Calu3 (cell line): ENCODE measurements at regions not wholly inside any gene's neighbourhood (a gene's known extent, or its start where the extent isn't known, plus 50 kb on each side); places are given as distances from the start of the nearest gene placed in this dataset.

ENCODE experiments used
- BruUV-seq: library from RNA; stranded (reverse); fragments of 400-500 nt; replicated peaks from 2 replicates; lab custom pipeline; 2021; lab: Mats Ljungman, UMichigan
- CTCF ChIA-PET: fragments of 300-600 bp; sonication (Branson Sonifier 250); formaldehyde crosslinking; loops from one replicate; lab custom pipeline; 2022; ENCODE audit warnings: antibody characterized with exemption; lab: Charles Lee
- DNase-seq: peaks from one replicate; pipeline ENCODE4 v3.0.0; 2022
- H3K27ac Mint-ChIP-seq: one replicate; pipeline ENCODE4 v1.8.0; 2022; ENCODE audit warnings: mixed read lengths; ENCODE audit not compliant: unreplicated experiment
- H3K27me3 Mint-ChIP-seq: one replicate; pipeline ENCODE4 v1.8.0; 2022; ENCODE audit warnings: mixed read lengths; ENCODE audit not compliant: unreplicated experiment
- H3K36me3 Mint-ChIP-seq: one replicate; pipeline ENCODE4 v1.8.0; 2022; ENCODE audit warnings: mild to moderate bottlenecking, moderate library complexity, mixed read lengths; ENCODE audit not compliant: insufficient read depth, unreplicated experiment
- H3K4me1 Mint-ChIP-seq: one replicate; pipeline ENCODE4 v1.8.0; 2022; ENCODE audit warnings: mild to moderate bottlenecking, low read depth, mixed read lengths; ENCODE audit not compliant: unreplicated experiment
- H3K4me3 Mint-ChIP-seq: one replicate; pipeline ENCODE4 v1.8.0; 2022; ENCODE audit warnings: mild to moderate bottlenecking, low read depth, moderate library complexity, mixed read lengths; ENCODE audit not compliant: unreplicated experiment
- H3K9me3 Mint-ChIP-seq: one replicate; pipeline ENCODE4 v1.8.0; 2022; ENCODE audit warnings: low read depth, mixed read lengths; ENCODE audit not compliant: unreplicated experiment
- CTCF ChIP-seq: fragments of 200-600 bp; IDR thresholded peaks from one replicate; pipeline ENCODE4 v1.8.0; 2022; ENCODE audit warnings: antibody characterized with exemption; ENCODE audit not compliant: unreplicated experiment
- intact Hi-C: fragments of 100-400 bp; cut with micrococcal nuclease; formaldehyde crosslinking; loops from one replicate; pipeline ENCODE4 v1.10.0; 2022; ENCODE audit not compliant: unreplicated experiment

DNA sequence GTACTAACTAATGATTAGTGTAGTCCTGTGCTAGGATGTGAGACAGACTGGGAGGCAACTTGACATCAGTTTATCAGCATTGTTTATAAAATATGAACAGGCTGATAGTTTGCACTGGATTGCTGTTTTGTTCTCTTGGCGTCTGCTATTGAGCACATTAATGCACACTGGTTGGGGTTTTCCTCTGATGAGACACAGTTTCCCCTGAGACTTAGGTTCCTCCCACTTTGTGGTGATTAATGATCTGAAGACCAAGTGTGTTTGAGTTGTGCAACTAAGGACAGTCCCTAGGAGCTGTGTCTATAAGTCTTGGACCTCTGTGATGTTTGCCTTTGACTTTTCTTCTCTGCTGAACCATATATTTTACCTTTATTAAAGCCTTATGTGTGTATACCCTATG is 1015.4 kb downstream of the AMY1C start:
- Mint-ChIP-seq H3K36me3 (no peaks in the 10 kb centered on the region), H3K4me1 (no peaks in the 10 kb centered on the region), H3K27me3 (no peaks in the 10 kb centered on the region), H3K4me3 (no peak overlapping the region), H3K27ac (no peak overlapping the region), H3K9me3 (no peaks in the 10 kb centered on the region)
- intact Hi-C loops: loop anchor here (10.0 kb wide), 1 partner anchor 120 kb away; no protein-coding TSS in a partner anchor
- CTCF ChIA-PET: no interaction called here
- no peak for TF ChIP-seq CTCF
- no peak for DNase-seq
- BruUV-seq: no TSS peak

- H3K36me3 Mint-ChIP-seq: no peaks in the 10 kb centered on the region
- no peak for TF ChIP-seq CTCF
- H3K27me3 Mint-ChIP-seq: no peaks in the 10 kb centered on the region
- no peak overlapping the region for H3K27ac Mint-ChIP-seq
- no peak overlapping the region for H3K4me3 Mint-ChIP-seq
- H3K9me3 Mint-ChIP-seq: no peaks in the 10 kb centered on the region
- intact Hi-C loops: loop anchor here (10.0 kb wide), 1 partner anchor 124 kb away; no protein-coding TSS in a partner anchor
- no peaks in the 10 kb centered on the region for H3K4me1 Mint-ChIP-seq
- no peak for DNase-seq
- BruUV-seq: no TSS peak
- CTCF ChIA-PET: interaction anchor here (1.1 kb wide), 1 partner anchor 120 kb away, joined by 5 read pairs; no protein-coding TSS in a partner anchor
Observed at GRCh38 chr1:104768466-104768865, 1018.8 kb downstream of the AMY1C start.

- intact Hi-C loops: loop anchor here (5.0 to 10.0 kb wide), 2 partner anchors 244 to 1012 kb away; no protein-coding TSS in a partner anchor
- CTCF ChIA-PET: no interaction called here
- Mint-ChIP-seq H3K27me3 (no peaks in the 10 kb centered on the region), H3K27ac (no peak overlapping the region), H3K4me1 (no peaks in the 10 kb centered on the region), H3K9me3 (no peaks in the 10 kb centered on the region), H3K4me3 (no peak overlapping the region), H3K36me3 (no peaks in the 10 kb centered on the region)
- no TSS peak for BruUV-seq
- peak; percentile 32 for DNase-seq
- TF ChIP-seq CTCF: peak; percentile 29
Observed at GRCh38 chr1:104780470-104781078, 1030.9 kb downstream of the AMY1C start.

DNA sequence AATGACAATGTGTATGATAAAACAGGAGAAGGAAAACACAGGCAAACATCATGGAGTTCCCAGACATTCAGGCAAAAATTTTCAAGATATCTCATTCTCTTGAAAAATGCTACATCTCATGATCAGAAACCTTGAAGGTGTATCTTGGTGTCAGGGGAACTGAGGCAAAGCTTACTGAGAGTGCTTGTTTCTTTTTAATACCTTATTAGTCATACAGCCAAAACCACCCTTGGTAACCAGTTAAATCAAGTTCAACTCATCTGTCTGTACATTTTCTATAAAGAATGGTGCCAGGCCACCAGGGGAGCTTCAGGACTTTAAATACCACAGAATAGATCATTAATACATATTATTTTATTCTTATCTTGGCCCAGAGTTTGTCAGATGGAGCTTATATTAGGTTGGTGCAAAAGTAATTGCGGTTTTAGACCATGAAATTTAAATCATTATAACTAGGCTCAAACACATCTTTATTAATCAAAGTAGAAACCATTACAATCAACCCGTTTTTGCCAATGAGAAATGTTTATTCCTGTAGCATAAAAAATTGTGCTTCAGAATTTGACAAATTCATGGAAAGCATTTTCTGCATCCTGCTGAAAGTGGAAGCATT is 1036.0 kb downstream of the AMY1C start:
- BruUV-seq: no TSS peak
- Mint-ChIP-seq H3K36me3 (no peaks in the 10 kb centered on the region), H3K27me3 (no peaks in the 10 kb centered on the region), H3K9me3 (no peaks in the 10 kb centered on the region), H3K27ac (no peak overlapping the region), H3K4me3 (no peak overlapping the region), H3K4me1 (no peaks in the 10 kb centered on the region)
- no peak for TF ChIP-seq CTCF
- CTCF ChIA-PET: no interaction called here
- no peak for DNase-seq
- intact Hi-C loops: loop anchor here (10.0 kb wide), 1 partner anchor 239 kb away; no protein-coding TSS in a partner anchor
